ENCODE measurements at regions not wholly inside any gene's neighbourhood (a gene's known extent, or its start where the extent isn't known, plus 50 kb on each side); places are given as distances from the start of the nearest gene placed in this dataset.

DNA sequence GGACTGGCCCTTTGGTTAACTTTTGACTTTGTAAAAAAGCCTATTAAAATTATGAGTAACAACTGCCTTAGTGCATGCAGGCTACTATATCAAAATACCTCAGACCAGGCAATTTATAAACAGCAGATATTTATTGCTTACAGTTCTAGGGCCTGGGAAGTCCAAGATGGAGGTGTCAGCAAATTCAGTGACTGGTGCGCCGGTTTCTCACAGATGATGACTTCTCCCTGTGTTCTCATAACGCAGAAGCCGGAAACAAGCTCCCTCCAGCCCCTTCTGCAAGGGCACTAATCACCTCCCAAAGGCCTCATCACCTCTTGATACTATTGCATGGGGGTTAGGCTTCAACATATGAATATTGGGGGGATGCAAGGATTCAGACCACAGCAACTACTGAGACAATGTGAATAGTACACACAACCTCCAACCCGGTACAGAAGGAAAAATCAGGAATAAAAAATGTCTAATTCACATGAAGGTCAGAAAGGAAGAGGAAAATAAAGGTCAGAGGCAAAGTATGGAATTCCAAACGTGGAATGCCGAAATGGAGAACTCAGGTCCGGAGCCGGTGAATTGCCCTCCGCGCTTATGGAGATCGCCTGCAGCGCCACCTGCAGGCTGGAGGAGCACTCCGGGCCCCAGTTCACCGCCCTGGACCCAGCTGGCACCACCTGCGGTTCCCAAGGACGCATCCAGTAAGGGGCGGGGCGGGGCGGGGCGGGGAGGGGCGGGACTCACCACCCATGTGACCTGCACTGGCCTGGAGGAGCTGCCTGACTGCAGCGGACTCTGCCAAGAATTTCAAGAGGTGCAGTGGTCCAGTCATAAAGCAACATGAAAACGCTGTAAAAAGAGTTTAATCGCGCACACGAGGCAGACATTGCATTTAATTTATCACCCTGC lies 203.4 kb downstream of the KIF26A start (continued):
- TF ChIP-seq RREB1 (CRISPR knock-in tag; IDR thresholded peaks at IDR 0.05) (no peak), POLR2B (IDR thresholded peaks at IDR 0.05; ENCODE audit: low read depth, partially characterized antibody) (no peak), ZNF354B (CRISPR knock-in tag; IDR thresholded peaks at IDR 0.05) (no peak), KDM2B (CRISPR knock-in tag; IDR thresholded peaks at IDR 0.05) (no peak), ZNF436 (CRISPR knock-in tag; IDR thresholded peaks at IDR 0.05) (no peak)

Data from K562 (cell line).